HepG2 (cell line): ENCODE measurements at regions not wholly inside any gene's neighbourhood (a gene's known extent, or its start where the extent isn't known, plus 50 kb on each side); places are given as distances from the start of the nearest gene placed in this dataset.

ENCODE experiments used
- ATAC-seq: fragments of 200-7000 bp; cut with Tn5 transposase; 3 replicates; pipeline ENCODE4 v1.9.1; 2020; ENCODE audit warnings: mild to moderate bottlenecking, moderate library complexity
- BruUV-seq: library from RNA; stranded (reverse); fragments of 400-500 nt; replicated peaks from 2 replicates; lab custom pipeline; 2021; lab: Mats Ljungman, UMichigan
- CTCF ChIA-PET: fragments of 300-600 bp; formaldehyde crosslinking; extraction: SDS; loops from one replicate; lab custom pipeline; 2021; ENCODE audit warnings: low total read pairs, inconsistent platforms, low intra/inter-chr PET ratio; lab: Yijun Ruan, JAX
- POLR2A ChIA-PET: fragments of 350-600 bp; sonication (Branson Sonifier 250); formaldehyde crosslinking; loops from one replicate; lab custom pipeline; 2020; ENCODE audit warnings: antibody characterized with exemption, inconsistent platforms; lab: Yijun Ruan, JAX
- DNase-seq: peaks from one replicate; pipeline ENCODE4 v3.0.0-alpha.2; 2015; ENCODE audit warnings: low spot score
- FAIRE-seq: peaks from 3 replicates; lab custom pipeline; 2011; peaks lifted over from hg19 to GRCh38; lab: Jason Lieb, UNC
- H2AFZ ChIP-seq: one replicate; pipeline ENCODE4 v1.6.1; 2011; ENCODE audit warnings: low read length, inconsistent platforms
- H3K27ac ChIP-seq: fragments of 300-600 bp; 3 replicates; pipeline ENCODE4 v1.8.0; 2011; ENCODE audit warnings: mixed run types, mild to moderate bottlenecking, mixed read lengths, low read length, inconsistent platforms; ENCODE audit not compliant: insufficient read depth; ENCODE audit errors: extremely low read length
- H3K27me3 ChIP-seq, 2 experiments: fragments of 200-600 bp in 1 of 2; 2 replicates in 1 of 2; 3 replicates in 1 of 2; pipeline versions ENCODE4 v1.6.0 to v1.8.0; 2011; ENCODE audit warnings: low read length in 2 of 2, mild to moderate bottlenecking in 2 of 2, moderate library complexity in 2 of 2, inconsistent platforms in 1 of 2; ENCODE audit not compliant: insufficient read depth in 2 of 2, control insufficient read depth in 1 of 2
- H3K36me3 ChIP-seq, 2 experiments: fragments of 200-600 bp in 1 of 2; replicated peaks in 1 of 2; 2 replicates in 1 of 2; 3 replicates in 1 of 2; pipeline versions ENCODE4 v1.5.1 to v1.8.0; 2011; ENCODE audit warnings: low read length in 2 of 2, inconsistent platforms in 1 of 2; ENCODE audit not compliant: insufficient read depth in 2 of 2, control insufficient read depth in 1 of 2
- H3K4me1 ChIP-seq: 2 replicates; pipeline ENCODE4 v1.5.1; 2012; ENCODE audit warnings: low read length, inconsistent platforms; ENCODE audit not compliant: insufficient read depth
- H3K4me2 ChIP-seq: 2 replicates; pipeline ENCODE4 v1.6.0; 2011; ENCODE audit warnings: low read depth, low read length, inconsistent platforms
- H3K4me3 ChIP-seq, 3 experiments: fragments of 200-600 bp in 1 of 3; sonication (generic), shearing (Covaris generic) in 1 of 3; replicated peaks in 1 of 3; 2 replicates each; pipeline ENCODE4 v1.5.1; 2011 to 2016; ENCODE audit warnings: low read length in 3 of 3, inconsistent platforms in 2 of 3, low read depth in 2 of 3, mild to moderate bottlenecking in 2 of 3, control low read depth in 1 of 3, mixed read lengths in 1 of 3; ENCODE audit not compliant: insufficient read depth in 1 of 3
- H3K79me2 ChIP-seq: one replicate; pipeline ENCODE4 v1.6.1; 2011; ENCODE audit warnings: low read length, inconsistent platforms; ENCODE audit not compliant: insufficient read depth
- H3K9ac ChIP-seq: 2 replicates; pipeline ENCODE4 v1.6.0; 2011; ENCODE audit warnings: mild to moderate bottlenecking, low read depth, low read length, inconsistent platforms; ENCODE audit not compliant: insufficient read depth
- H3K9me3 ChIP-seq: 2 replicates; pipeline ENCODE4 v1.5.1; 2012; ENCODE audit warnings: mild to moderate bottlenecking, low read length
- H4K20me1 ChIP-seq: 2 replicates; pipeline ENCODE4 v1.6.0; 2011; ENCODE audit warnings: inconsistent platforms, mild to moderate bottlenecking, low read length, moderate library complexity; ENCODE audit not compliant: insufficient read depth
- CENPT ChIP-seq: sonication (generic); formaldehyde crosslinking; IDR thresholded peaks from 2 replicates; pipeline ENCODE4 v1.8.0; 2022; ENCODE audit warnings: low read depth, mild to moderate bottlenecking, moderate library complexity, missing genetic modification reagents
- CHD4 ChIP-seq: fragments of 200-600 bp; sonication (generic); IDR thresholded peaks from 2 replicates; pipeline ENCODE4 v1.7.0; 2017; ENCODE audit warnings: mild to moderate bottlenecking, low read length, borderline replicate concordance
- ISL2 ChIP-seq: sonication (generic); formaldehyde crosslinking; IDR thresholded peaks from 2 replicates; pipeline ENCODE4 v1.5.0; 2020; ENCODE audit warnings: missing genetic modification reagents
- JUNB ChIP-seq: sonication (generic); formaldehyde crosslinking; IDR thresholded peaks from 2 replicates; pipeline ENCODE4 v1.8.0; 2022; ENCODE audit warnings: missing genetic modification reagents, mild to moderate bottlenecking, borderline replicate concordance
- KDM5B ChIP-seq: sonication (generic); formaldehyde crosslinking; IDR thresholded peaks from 2 replicates; pipeline ENCODE4 v1.4.0; 2020; ENCODE audit warnings: missing genetic modification reagents, mild to moderate bottlenecking, borderline replicate concordance
- THAP11 ChIP-seq: IDR thresholded peaks from 2 replicates; pipeline ENCODE4 v1.6.1; 2016; ENCODE audit warnings: missing biosample characterization, missing genetic modification reagents
- YEATS2 ChIP-seq: sonication (generic); formaldehyde crosslinking; IDR thresholded peaks from 2 replicates; pipeline ENCODE4 v1.4.0; 2020; ENCODE audit warnings: missing genetic modification reagents, borderline replicate concordance
- ZNF260 ChIP-seq: sonication (generic); formaldehyde crosslinking; IDR thresholded peaks from 2 replicates; pipeline ENCODE4 v1.4.0; 2020; ENCODE audit warnings: missing genetic modification reagents, low read depth, mild to moderate bottlenecking, borderline replicate concordance
- ZNF549 ChIP-seq: sonication (generic); formaldehyde crosslinking; IDR thresholded peaks from 2 replicates; pipeline ENCODE4 v1.5.0; 2020; ENCODE audit warnings: missing genetic modification reagents
- ZNF737 ChIP-seq: sonication (generic); formaldehyde crosslinking; IDR thresholded peaks from 2 replicates; pipeline ENCODE4 v1.5.0; 2020; ENCODE audit warnings: missing genetic modification reagents, mild to moderate bottlenecking, borderline replicate concordance
- WGBS: methylation state at CpG from one replicate; pipeline ENCODE4 v1.1.6; 2017; ENCODE audit warnings: low lambda C conversion rate; 5-methylcytosine and 5-hydroxymethylcytosine counted together
- in situ Hi-C: cut with HindIII; loops from 2 replicates; pipeline ENCODE4 v1.10.0; 2017; ENCODE audit warnings: low pct_unique_long_range_greater_than_20kb; ENCODE audit not compliant: extremely low pct_ligation_motif_present
- intact Hi-C: fragments of 100-400 bp; cut with micrococcal nuclease; formaldehyde crosslinking; loops from one replicate; pipeline ENCODE4 v1.10.0; 2022; ENCODE audit not compliant: unreplicated experiment
- TF ChIP-seq, protein P1 (sequence below): IDR thresholded peaks from 2 replicates; pipeline ENCODE4 v1.6.1; 2016; ENCODE audit warnings: control low read depth
- TF ChIP-seq, protein P2 (sequence below): IDR thresholded peaks from 2 replicates; pipeline ENCODE4 v1.6.1; 2016; ENCODE audit warnings: low read depth
- TF ChIP-seq, protein P3 (sequence below): sonication (generic); formaldehyde crosslinking; IDR thresholded peaks from 2 replicates; pipeline ENCODE4 v1.5.0; 2020; ENCODE audit warnings: missing genetic modification reagents

DNA sequence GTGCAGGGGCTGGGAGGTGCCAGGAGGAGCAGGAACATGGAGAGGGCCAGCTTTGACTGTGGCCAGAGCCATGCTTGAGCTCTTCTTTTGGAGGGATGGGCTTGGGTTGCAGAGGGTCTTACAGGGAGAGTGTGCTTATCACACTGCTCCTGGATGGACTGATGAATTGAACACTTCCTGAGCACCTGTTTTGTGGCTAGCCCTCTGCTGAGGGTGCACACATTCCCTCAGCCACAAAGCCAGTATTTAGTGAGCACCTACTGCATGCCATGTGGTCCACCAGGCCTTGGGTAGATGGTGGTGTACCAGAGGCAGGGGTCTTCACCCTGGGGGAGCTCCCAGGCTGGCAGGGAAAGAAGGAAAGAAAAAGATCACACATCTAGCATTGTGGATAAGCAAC, 118.9 kb downstream of the SLC25A47 start:
- intact Hi-C loops = no loop called here
- no peaks in the 10 kb centered on the region for H4K20me1 ChIP-seq
- BruUV-seq = no TSS peak
- no peak for FAIRE-seq
- no peak overlapping the region for H3K9ac ChIP-seq
- H3K4me2 ChIP-seq = no peak overlapping the region
- no peak overlapping the region for H2AFZ ChIP-seq
- no peaks in the 10 kb centered on the region for H3K27me3 ChIP-seq
- DNase-seq = no peak
- in situ Hi-C loops = no loop called here
- no peak overlapping the region for H3K4me3 ChIP-seq
- H3K27ac ChIP-seq = no peak overlapping the region
- CTCF ChIA-PET = no interaction called here
- POLR2A ChIA-PET = no interaction called here
- TF ChIP-seq CHD4 = no peak
- TF ChIP-seq, protein P1, sequence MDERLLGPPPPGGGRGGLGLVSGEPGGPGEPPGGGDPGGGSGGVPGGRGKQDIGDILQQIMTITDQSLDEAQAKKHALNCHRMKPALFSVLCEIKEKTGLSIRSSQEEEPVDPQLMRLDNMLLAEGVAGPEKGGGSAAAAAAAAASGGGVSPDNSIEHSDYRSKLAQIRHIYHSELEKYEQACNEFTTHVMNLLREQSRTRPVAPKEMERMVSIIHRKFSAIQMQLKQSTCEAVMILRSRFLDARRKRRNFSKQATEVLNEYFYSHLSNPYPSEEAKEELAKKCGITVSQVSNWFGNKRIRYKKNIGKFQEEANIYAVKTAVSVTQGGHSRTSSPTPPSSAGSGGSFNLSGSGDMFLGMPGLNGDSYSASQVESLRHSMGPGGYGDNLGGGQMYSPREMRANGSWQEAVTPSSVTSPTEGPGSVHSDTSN = no peak
- TF ChIP-seq ISL2 (CRISPR knock-in tag) = no peak
- TF ChIP-seq ZNF737 (CRISPR knock-in tag) = no peak
- no peaks in the 10 kb centered on the region for H3K36me3 ChIP-seq
- H3K9me3 ChIP-seq = no peaks in the 10 kb centered on the region
- H3K79me2 ChIP-seq = no peaks in the 10 kb centered on the region
- peaks cover 6% of the 10 kb centered on the region; the same call in 1 of the 2 replicates for H3K4me1 ChIP-seq
- no peak for ATAC-seq

DNA sequence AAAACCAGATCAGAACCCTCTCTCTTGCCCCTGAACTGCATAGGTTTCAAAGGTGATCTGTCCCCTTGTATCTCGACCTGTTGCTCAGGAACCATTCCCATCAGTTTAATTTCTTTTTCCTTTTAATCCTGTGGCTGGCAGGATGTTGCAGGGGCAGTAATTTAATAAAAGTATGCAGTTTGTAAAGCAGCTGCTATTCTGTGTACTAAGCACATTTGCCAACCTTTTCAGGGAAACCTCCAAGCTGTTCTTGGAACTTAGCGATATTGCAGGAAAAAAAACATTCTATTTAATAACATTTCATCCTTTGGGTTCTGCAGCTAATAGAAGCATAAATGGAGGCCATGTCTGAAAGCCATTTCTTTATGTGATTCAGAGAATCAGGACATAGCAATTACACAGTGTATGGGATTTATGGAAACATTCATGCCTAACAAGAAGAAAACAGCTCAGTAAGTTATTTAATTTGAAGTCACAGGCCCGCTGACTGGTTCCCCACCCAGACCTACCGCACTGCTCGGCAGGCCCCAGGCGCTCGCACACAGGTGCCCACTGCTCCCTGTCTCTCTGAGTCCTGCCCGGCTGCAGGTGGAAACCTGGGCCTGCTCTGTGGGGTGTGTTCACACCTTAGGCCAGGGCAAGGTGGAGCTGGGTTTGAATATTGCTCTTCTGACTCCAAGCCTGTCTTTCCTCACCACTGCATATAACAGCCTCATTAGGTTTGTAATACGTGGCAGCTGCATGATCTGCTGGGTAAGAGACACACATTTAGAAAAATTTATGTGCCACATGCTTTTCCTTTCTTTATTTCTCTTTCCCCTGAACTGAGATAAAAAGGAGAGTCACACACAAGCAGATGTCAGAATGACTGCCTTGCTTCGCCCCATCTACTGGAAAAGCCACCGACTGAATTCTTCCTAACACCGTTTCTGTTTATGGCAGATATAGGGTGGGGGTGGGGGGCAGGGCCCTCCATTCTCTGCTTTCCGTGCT, 119.7 kb downstream of the SLC25A47 start:
- ChIA-PET POLR2A (no interaction called here), CTCF (no interaction called here)
- DNase-seq (no peak), FAIRE-seq (no peak), ATAC-seq (no peak)
- BruUV-seq = no TSS peak
- Histone ChIP-seq H3K9me3 (no peaks in the 10 kb centered on the region), H3K4me3 (no peak overlapping the region), H3K27ac (no peak overlapping the region), H3K79me2 (no peaks in the 10 kb centered on the region), H3K9ac (no peak overlapping the region), H4K20me1 (no peaks in the 10 kb centered on the region), H3K36me3 (no peaks in the 10 kb centered on the region), H3K27me3 (no peaks in the 10 kb centered on the region), H3K4me2 (no peak overlapping the region), H3K4me1 (peaks cover 6% of the 10 kb centered on the region; the same call in 1 of the 2 replicates), H2AFZ (no peak overlapping the region)
- in situ Hi-C loops (no loop called here), intact Hi-C loops (no loop called here)
- WGBS = 83% methylated on average over 13 of the region's 13 CpGs
- TF ChIP-seq, protein P2, sequence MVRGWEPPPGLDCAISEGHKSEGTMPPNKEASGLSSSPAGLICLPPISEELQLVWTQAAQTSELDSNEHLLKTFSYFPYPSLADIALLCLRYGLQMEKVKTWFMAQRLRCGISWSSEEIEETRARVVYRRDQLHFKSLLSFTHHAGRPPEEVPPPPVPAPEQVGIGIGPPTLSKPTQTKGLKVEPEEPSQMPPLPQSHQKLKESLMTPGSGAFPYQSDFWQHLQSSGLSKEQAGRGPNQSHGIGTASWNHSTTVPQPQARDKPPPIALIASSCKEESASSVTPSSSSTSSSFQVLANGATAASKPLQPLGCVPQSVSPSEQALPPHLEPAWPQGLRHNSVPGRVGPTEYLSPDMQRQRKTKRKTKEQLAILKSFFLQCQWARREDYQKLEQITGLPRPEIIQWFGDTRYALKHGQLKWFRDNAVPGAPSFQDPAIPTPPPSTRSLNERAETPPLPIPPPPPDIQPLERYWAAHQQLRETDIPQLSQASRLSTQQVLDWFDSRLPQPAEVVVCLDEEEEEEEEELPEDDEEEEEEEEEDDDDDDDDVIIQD (CRISPR knock-in tag) = no peak
- no peak for TF ChIP-seq KDM5B (CRISPR knock-in tag)
- TF ChIP-seq YEATS2 (CRISPR knock-in tag) = no peak
- TF ChIP-seq ZNF549 (CRISPR knock-in tag) = no peak
- TF ChIP-seq CENPT (CRISPR knock-in tag) = no peak
- no peak for TF ChIP-seq THAP11 (CRISPR knock-in tag)
- TF ChIP-seq, protein P3, sequence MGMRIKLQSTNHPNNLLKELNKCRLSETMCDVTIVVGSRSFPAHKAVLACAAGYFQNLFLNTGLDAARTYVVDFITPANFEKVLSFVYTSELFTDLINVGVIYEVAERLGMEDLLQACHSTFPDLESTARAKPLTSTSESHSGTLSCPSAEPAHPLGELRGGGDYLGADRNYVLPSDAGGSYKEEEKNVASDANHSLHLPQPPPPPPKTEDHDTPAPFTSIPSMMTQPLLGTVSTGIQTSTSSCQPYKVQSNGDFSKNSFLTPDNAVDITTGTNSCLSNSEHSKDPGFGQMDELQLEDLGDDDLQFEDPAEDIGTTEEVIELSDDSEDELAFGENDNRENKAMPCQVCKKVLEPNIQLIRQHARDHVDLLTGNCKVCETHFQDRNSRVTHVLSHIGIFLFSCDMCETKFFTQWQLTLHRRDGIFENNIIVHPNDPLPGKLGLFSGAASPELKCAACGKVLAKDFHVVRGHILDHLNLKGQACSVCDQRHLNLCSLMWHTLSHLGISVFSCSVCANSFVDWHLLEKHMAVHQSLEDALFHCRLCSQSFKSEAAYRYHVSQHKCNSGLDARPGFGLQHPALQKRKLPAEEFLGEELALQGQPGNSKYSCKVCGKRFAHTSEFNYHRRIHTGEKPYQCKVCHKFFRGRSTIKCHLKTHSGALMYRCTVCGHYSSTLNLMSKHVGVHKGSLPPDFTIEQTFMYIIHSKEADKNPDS (CRISPR knock-in tag) = no peak
- TF ChIP-seq ZNF260 (CRISPR knock-in tag) = no peak
- TF ChIP-seq JUNB (CRISPR knock-in tag) = no peak
